DOHH2 (cell line): ENCODE measurements at regions not wholly inside any gene's neighbourhood (a gene's known extent, or its start where the extent isn't known, plus 50 kb on each side); places are given as distances from the start of the nearest gene placed in this dataset.

ENCODE experiments used
- EZH2phosphoT487 ChIP-seq: fragments of 200-600 bp; sonication (generic); IDR thresholded peaks from 2 replicates; pipeline ENCODE4 v1.6.1; 2017; ENCODE audit warnings: borderline replicate concordance, mild to moderate bottlenecking, antibody characterized with exemption, low read length, moderate library complexity, mixed read lengths
- TF ChIP-seq, protein P1 (sequence below): fragments of 200-600 bp; sonication (generic); IDR thresholded peaks from one replicate; pipeline ENCODE4 v1.5.1; 2014; ENCODE audit warnings: antibody characterized with exemption, mild to moderate bottlenecking, low read depth, low read length; ENCODE audit not compliant: poor library complexity, severe bottlenecking

DNA sequence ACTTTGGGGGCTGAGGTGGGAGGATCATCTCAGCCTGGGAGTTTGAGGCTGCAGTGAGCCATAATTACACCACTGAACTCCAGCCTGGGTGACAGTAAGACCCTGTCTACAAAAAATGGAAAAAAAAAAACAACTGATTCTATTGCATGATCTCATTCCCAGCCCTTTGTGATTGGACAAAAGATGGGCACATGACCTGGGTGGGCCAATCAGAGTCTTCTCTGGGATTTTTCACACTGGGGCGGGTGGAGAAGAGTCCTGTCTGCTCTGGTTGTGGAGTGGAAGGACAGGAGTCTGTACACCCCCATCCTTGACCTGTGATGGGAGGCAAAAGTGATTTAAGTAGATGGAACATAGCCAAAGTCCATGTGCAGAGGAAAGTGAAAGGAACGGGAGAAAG, 170.5 kb downstream of the UQCRFS1 start:
- TF ChIP-seq, protein P1, sequence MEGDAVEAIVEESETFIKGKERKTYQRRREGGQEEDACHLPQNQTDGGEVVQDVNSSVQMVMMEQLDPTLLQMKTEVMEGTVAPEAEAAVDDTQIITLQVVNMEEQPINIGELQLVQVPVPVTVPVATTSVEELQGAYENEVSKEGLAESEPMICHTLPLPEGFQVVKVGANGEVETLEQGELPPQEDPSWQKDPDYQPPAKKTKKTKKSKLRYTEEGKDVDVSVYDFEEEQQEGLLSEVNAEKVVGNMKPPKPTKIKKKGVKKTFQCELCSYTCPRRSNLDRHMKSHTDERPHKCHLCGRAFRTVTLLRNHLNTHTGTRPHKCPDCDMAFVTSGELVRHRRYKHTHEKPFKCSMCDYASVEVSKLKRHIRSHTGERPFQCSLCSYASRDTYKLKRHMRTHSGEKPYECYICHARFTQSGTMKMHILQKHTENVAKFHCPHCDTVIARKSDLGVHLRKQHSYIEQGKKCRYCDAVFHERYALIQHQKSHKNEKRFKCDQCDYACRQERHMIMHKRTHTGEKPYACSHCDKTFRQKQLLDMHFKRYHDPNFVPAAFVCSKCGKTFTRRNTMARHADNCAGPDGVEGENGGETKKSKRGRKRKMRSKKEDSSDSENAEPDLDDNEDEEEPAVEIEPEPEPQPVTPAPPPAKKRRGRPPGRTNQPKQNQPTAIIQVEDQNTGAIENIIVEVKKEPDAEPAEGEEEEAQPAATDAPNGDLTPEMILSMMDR, result no peak
- no peak for TF ChIP-seq EZH2phosphoT487
